H9 (cell line): ENCODE measurements at regions not wholly inside any gene's neighbourhood (a gene's known extent, or its start where the extent isn't known, plus 50 kb on each side); places are given as distances from the start of the nearest gene placed in this dataset.

ENCODE experiments used
- DNase-seq: peaks from one replicate; pipeline ENCODE4 v3.0.0-alpha.2; 2017
- H2AFZ ChIP-seq: one replicate; pipeline ENCODE4 v1.6.1; 2013; ENCODE audit warnings: mild to moderate bottlenecking, low read length, control low read depth, moderate library complexity
- H2AK5ac ChIP-seq: 2 replicates; pipeline ENCODE4 v1.6.1; 2013; ENCODE audit warnings: low read length, control low read depth, mixed read lengths; ENCODE audit not compliant: insufficient read length
- H2BK120ac ChIP-seq: one replicate; pipeline ENCODE4 v1.6.1; 2013; ENCODE audit warnings: low read depth, mild to moderate bottlenecking, low read length, control low read depth, inconsistent platforms; ENCODE audit not compliant: poor library complexity, severe bottlenecking
- H2BK12ac ChIP-seq: 2 replicates; pipeline ENCODE4 v1.6.1; 2013; ENCODE audit warnings: low read length, control low read depth, mixed read lengths, low read depth; ENCODE audit not compliant: insufficient read length
- H2BK15ac ChIP-seq: 2 replicates; pipeline ENCODE4 v1.6.1; 2013; ENCODE audit warnings: low read depth, low read length, control low read depth
- H2BK20ac ChIP-seq: one replicate; pipeline ENCODE4 v1.6.1; 2013; ENCODE audit warnings: low read depth, mild to moderate bottlenecking, low read length, control low read depth, inconsistent platforms; ENCODE audit not compliant: poor library complexity, severe bottlenecking
- H2BK5ac ChIP-seq: 2 replicates; pipeline ENCODE4 v1.6.1; 2013; ENCODE audit warnings: low read length, control low read depth, mixed read lengths; ENCODE audit not compliant: insufficient read length
- H3K14ac ChIP-seq: 2 replicates; pipeline ENCODE4 v1.6.1; 2013; ENCODE audit warnings: low read length, control low read depth; ENCODE audit not compliant: insufficient read depth
- H3K18ac ChIP-seq: 2 replicates; pipeline ENCODE4 v1.6.1; 2013; ENCODE audit warnings: low read depth, mild to moderate bottlenecking, mixed read lengths, low read length, control low read depth; ENCODE audit not compliant: insufficient read length
- H3K23ac ChIP-seq: 2 replicates; pipeline ENCODE4 v1.6.1; 2013; ENCODE audit warnings: low read length, control low read depth, mixed read lengths, low read depth; ENCODE audit not compliant: insufficient read length
- H3K23me2 ChIP-seq: 2 replicates; pipeline ENCODE4 v1.6.1; 2013; ENCODE audit warnings: low read depth, mild to moderate bottlenecking, mixed read lengths, low read length, control low read depth; ENCODE audit not compliant: insufficient read length, poor library complexity, severe bottlenecking
- H3K27ac ChIP-seq: 2 replicates; pipeline ENCODE4 v1.5.1; 2013; ENCODE audit warnings: low read length, control low read depth, mixed read lengths, low read depth; ENCODE audit not compliant: insufficient read length
- H3K27me3 ChIP-seq: 2 replicates; pipeline ENCODE4 v1.6.1; 2013; ENCODE audit warnings: low read length, control low read depth, inconsistent platforms; ENCODE audit not compliant: insufficient read depth
- H3K4ac ChIP-seq: 2 replicates; pipeline ENCODE4 v1.6.1; 2013; ENCODE audit warnings: low read depth, mild to moderate bottlenecking, control low read depth, inconsistent platforms, low read length, moderate library complexity
- H3K4me1 ChIP-seq: 2 replicates; pipeline ENCODE4 v1.6.1; 2013; ENCODE audit warnings: low read length, control low read depth, inconsistent platforms; ENCODE audit not compliant: insufficient read depth
- H3K4me2 ChIP-seq: 2 replicates; pipeline ENCODE4 v1.6.1; 2013; ENCODE audit warnings: low read length, control low read depth, mixed read lengths; ENCODE audit not compliant: insufficient read length, insufficient read depth
- H3K56ac ChIP-seq: 2 replicates; pipeline ENCODE4 v1.6.1; 2013; ENCODE audit warnings: low read depth, mild to moderate bottlenecking, mixed read lengths, low read length, control low read depth; ENCODE audit not compliant: insufficient read length
- H3K79me1 ChIP-seq: 2 replicates; pipeline ENCODE4 v1.6.1; 2013; ENCODE audit warnings: low read depth, mild to moderate bottlenecking, moderate library complexity, low read length, control low read depth, inconsistent platforms; ENCODE audit not compliant: insufficient read depth, poor library complexity, severe bottlenecking
- H3K79me2 ChIP-seq: 2 replicates; pipeline ENCODE4 v1.6.1; 2013; ENCODE audit warnings: low read length, control low read depth, inconsistent platforms; ENCODE audit not compliant: insufficient read depth
- H3K9ac ChIP-seq: 2 replicates; pipeline ENCODE4 v1.6.1; 2013; ENCODE audit warnings: low read length, control low read depth, mixed read lengths; ENCODE audit not compliant: insufficient read length; ENCODE audit errors: extremely low read depth
- H3K9me3 ChIP-seq: one replicate; pipeline ENCODE4 v1.6.1; 2013; ENCODE audit warnings: low read depth, low read length, inconsistent platforms; ENCODE audit not compliant: control insufficient read depth
- H3T11ph ChIP-seq: one replicate; pipeline ENCODE4 v1.6.1; 2013; ENCODE audit warnings: mild to moderate bottlenecking, low read length, control low read depth, inconsistent platforms
- H4K20me1 ChIP-seq: one replicate; pipeline ENCODE4 v1.6.1; 2013; ENCODE audit not compliant: control insufficient read depth, insufficient read length, insufficient read depth
- H4K5ac ChIP-seq: 2 replicates; pipeline ENCODE4 v1.6.1; 2013; ENCODE audit warnings: low read depth, mild to moderate bottlenecking, mixed read lengths, low read length, control low read depth; ENCODE audit not compliant: insufficient read length
- H4K8ac ChIP-seq: replicated peaks from 2 replicates; pipeline ENCODE4 v1.6.1; 2013; ENCODE audit warnings: low read length, control low read depth, mixed read lengths, low read depth; ENCODE audit not compliant: insufficient read length
- H4K91ac ChIP-seq: 2 replicates; pipeline ENCODE4 v1.6.1; 2013; ENCODE audit warnings: low read depth, mild to moderate bottlenecking, moderate library complexity, mixed read lengths, low read length, control low read depth; ENCODE audit not compliant: insufficient read length
- H3K27ac Mint-ChIP-seq, 3 experiments: 2 replicates in 2 of 3; 3 replicates in 1 of 3; pipeline ENCODE4 v1.8.0; 2020 to 2021; ENCODE audit warnings: mixed read lengths in 3 of 3, mild to moderate bottlenecking in 1 of 3, moderate library complexity in 1 of 3
- H3K27me3 Mint-ChIP-seq: 2 replicates; pipeline ENCODE4 v1.8.0; 2021; ENCODE audit warnings: low read depth, mild to moderate bottlenecking, moderate library complexity, mixed read lengths
- H3K36me3 Mint-ChIP-seq, 3 experiments: 2 replicates in 2 of 3; 3 replicates in 1 of 3; pipeline ENCODE4 v1.8.0; 2020 to 2021; ENCODE audit warnings: low read depth in 3 of 3, mixed read lengths in 3 of 3; ENCODE audit not compliant: insufficient read depth in 1 of 3
- H3K4me1 Mint-ChIP-seq, 2 experiments: 2 replicates each; pipeline ENCODE4 v1.8.0; 2020; ENCODE audit warnings: mixed read lengths in 2 of 2
- H3K4me3 Mint-ChIP-seq, 2 experiments: 2 replicates in 1 of 2; 3 replicates in 1 of 2; pipeline ENCODE4 v1.8.0; 2020 to 2021; ENCODE audit warnings: mild to moderate bottlenecking in 2 of 2, mixed read lengths in 2 of 2, moderate library complexity in 1 of 2
- H3K9me3 Mint-ChIP-seq, 2 experiments: 2 replicates in 1 of 2; 3 replicates in 1 of 2; pipeline ENCODE4 v1.8.0; 2020; ENCODE audit warnings: mild to moderate bottlenecking in 2 of 2, mixed read lengths in 2 of 2, moderate library complexity in 1 of 2
- WGBS: extraction: QIAGEN DNeasy Blood & Tissue Kit; methylation state at CpG from one replicate; pipeline ENCODE4 v1.1.7; 2013; ENCODE audit warnings: missing lambda C conversion rate, low lambda C conversion rate, mixed read lengths; ENCODE audit not compliant: insufficient read length; ENCODE audit errors: extremely low coverage; 5-methylcytosine and 5-hydroxymethylcytosine counted together
- TF ChIP-seq, protein P1 (sequence below): fragments of 200-600 bp; sonication (generic); conservative IDR thresholded peaks from 3 replicates; pipeline ENCODE4 v1.8.0; 2021; ENCODE audit warnings: antibody characterized with exemption, mild to moderate bottlenecking

DNA sequence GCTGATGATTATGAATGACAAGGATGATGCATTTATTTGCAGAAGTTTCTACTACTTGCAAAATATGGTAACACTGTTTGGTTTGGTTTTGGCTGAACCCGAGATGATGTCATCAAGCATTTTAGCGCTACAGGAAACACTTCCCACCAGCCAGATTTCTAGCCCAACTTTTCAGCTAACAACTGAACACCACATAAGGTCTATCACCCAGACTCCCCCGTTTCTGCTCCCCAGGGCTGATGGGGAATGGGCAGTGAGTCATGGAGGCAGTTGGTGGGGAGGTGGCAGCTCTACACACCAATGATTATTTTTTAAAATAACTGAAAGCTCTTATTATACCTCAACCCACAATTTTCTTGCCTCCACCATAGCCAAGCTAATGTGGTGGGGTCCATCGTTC lies 302.9 kb downstream of the CEMIP2 start:
- H2BK12ac ChIP-seq = no peak overlapping the region
- H3K23me2 ChIP-seq = no peaks in the 10 kb centered on the region
- Mint-ChIP-seq H3K27ac (no peak overlapping the region; a peak in 1 of 7 replicates), H3K4me3 (no peak overlapping the region), H3K36me3 (no peaks in the 10 kb centered on the region; a peak in 1 of 7 replicates), H3K9me3 (peaks cover 0 to 7% of the 10 kb centered on the region in 2 experiments; a peak in 1 of 5 replicates), H3K27me3 (no peaks in the 10 kb centered on the region), H3K4me1 (peaks cover 6 to 7% of the 10 kb centered on the region in 2 experiments; a peak in 3 of 4 replicates)
- no peak overlapping the region for H3K14ac ChIP-seq
- H3K27me3 ChIP-seq = no peaks in the 10 kb centered on the region
- TF ChIP-seq, protein P1, sequence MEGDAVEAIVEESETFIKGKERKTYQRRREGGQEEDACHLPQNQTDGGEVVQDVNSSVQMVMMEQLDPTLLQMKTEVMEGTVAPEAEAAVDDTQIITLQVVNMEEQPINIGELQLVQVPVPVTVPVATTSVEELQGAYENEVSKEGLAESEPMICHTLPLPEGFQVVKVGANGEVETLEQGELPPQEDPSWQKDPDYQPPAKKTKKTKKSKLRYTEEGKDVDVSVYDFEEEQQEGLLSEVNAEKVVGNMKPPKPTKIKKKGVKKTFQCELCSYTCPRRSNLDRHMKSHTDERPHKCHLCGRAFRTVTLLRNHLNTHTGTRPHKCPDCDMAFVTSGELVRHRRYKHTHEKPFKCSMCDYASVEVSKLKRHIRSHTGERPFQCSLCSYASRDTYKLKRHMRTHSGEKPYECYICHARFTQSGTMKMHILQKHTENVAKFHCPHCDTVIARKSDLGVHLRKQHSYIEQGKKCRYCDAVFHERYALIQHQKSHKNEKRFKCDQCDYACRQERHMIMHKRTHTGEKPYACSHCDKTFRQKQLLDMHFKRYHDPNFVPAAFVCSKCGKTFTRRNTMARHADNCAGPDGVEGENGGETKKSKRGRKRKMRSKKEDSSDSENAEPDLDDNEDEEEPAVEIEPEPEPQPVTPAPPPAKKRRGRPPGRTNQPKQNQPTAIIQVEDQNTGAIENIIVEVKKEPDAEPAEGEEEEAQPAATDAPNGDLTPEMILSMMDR = no peak
- H3K79me1 ChIP-seq = no peaks in the 10 kb centered on the region
- H3K4me1 ChIP-seq = no peaks in the 10 kb centered on the region
- DNase-seq = no peak
- no peak overlapping the region for H2BK120ac ChIP-seq
- no peak overlapping the region for H3K56ac ChIP-seq
- H2AK5ac ChIP-seq = no peak overlapping the region
- no peak overlapping the region for H3K23ac ChIP-seq
- H3K9ac ChIP-seq = no peak overlapping the region
- H2BK5ac ChIP-seq = no peak overlapping the region
- H2AFZ ChIP-seq = no peak overlapping the region
- H3K79me2 ChIP-seq = no peaks in the 10 kb centered on the region
- no peaks in the 10 kb centered on the region for H4K20me1 ChIP-seq
- no peak overlapping the region for H4K8ac ChIP-seq
- H3K4ac ChIP-seq = no peak overlapping the region
- no peak overlapping the region for H4K5ac ChIP-seq
- no peak overlapping the region for H4K91ac ChIP-seq
- H3K9me3 ChIP-seq = no peaks in the 10 kb centered on the region
- H3K18ac ChIP-seq = no peak overlapping the region
- no peak overlapping the region for H2BK15ac ChIP-seq
- H3T11ph ChIP-seq = no peak overlapping the region
- H2BK20ac ChIP-seq = no peak overlapping the region
- H3K4me2 ChIP-seq = no peak overlapping the region
- no peak overlapping the region for H3K27ac ChIP-seq
- WGBS = no CpG with 5 or more reads among the region's 4 CpGs
